GM23338 (cell line): ENCODE measurements at regions not wholly inside any gene's neighbourhood (a gene's known extent, or its start where the extent isn't known, plus 50 kb on each side); places are given as distances from the start of the nearest gene placed in this dataset.
"Not testable (repeated sequence)": the region's sequence is repeated elsewhere in the genome, so short reads cannot be mapped to it uniquely, and the experiment has no call there.

ENCODE experiments used
- ATAC-seq: fragments of 200-7000 bp; cut with Tn5 transposase; 3 replicates; pipeline ENCODE4 v1.9.1; 2020
- DNase-seq: peaks from one replicate; pipeline ENCODE4 v3.0.0-alpha.2; 2015; ENCODE audit warnings: low spot score
- H2AFZ ChIP-seq: fragments of 200-600 bp; sonication (generic); 2 replicates; pipeline ENCODE4 v1.8.0; 2016; ENCODE audit warnings: antibody characterized with exemption, mild to moderate bottlenecking, moderate library complexity
- H3F3A ChIP-seq: fragments of 200-600 bp; sonication (generic); replicated peaks from 2 replicates; pipeline ENCODE4 v1.8.0; 2017; ENCODE audit warnings: antibody characterized with exemption, mixed run types, low read depth
- H3K27ac ChIP-seq: fragments of 200-600 bp; sonication (generic); 2 replicates; pipeline ENCODE4 v1.6.1; 2016; ENCODE audit warnings: low read depth
- H3K27me3 ChIP-seq: fragments of 200-600 bp; sonication (generic); 2 replicates; pipeline ENCODE4 v1.8.0; 2016; ENCODE audit warnings: mild to moderate bottlenecking, mixed run types, moderate library complexity; ENCODE audit not compliant: insufficient read depth
- H3K36me3 ChIP-seq: fragments of 200-600 bp; sonication (generic); 2 replicates; pipeline ENCODE4 v1.8.0; 2016; ENCODE audit warnings: mild to moderate bottlenecking; ENCODE audit not compliant: insufficient read depth
- H3K4me1 ChIP-seq: fragments of 200-600 bp; sonication (generic); 2 replicates; pipeline ENCODE4 v1.8.0; 2016; ENCODE audit warnings: mild to moderate bottlenecking, moderate library complexity; ENCODE audit not compliant: insufficient read depth
- H3K4me2 ChIP-seq: fragments of 200-600 bp; sonication (generic); 2 replicates; pipeline ENCODE4 v1.7.1; 2017; ENCODE audit warnings: mixed run types
- H3K4me3 ChIP-seq: fragments of 200-600 bp; sonication (generic); 2 replicates; pipeline ENCODE4 v1.6.1; 2016; ENCODE audit warnings: mixed run types
- H3K79me2 ChIP-seq: fragments of 200-600 bp; sonication (generic); replicated peaks from 2 replicates; pipeline ENCODE4 v1.8.0; 2017; ENCODE audit warnings: mild to moderate bottlenecking; ENCODE audit not compliant: insufficient read depth
- H3K9me2 ChIP-seq: fragments of 200-600 bp; sonication (generic); 2 replicates; pipeline ENCODE4 v1.8.0; 2017; ENCODE audit not compliant: insufficient read depth
- H4K20me1 ChIP-seq: fragments of 200-600 bp; sonication (generic); replicated peaks from 2 replicates; pipeline ENCODE4 v1.8.0; 2017; ENCODE audit warnings: mild to moderate bottlenecking; ENCODE audit not compliant: insufficient read depth
- H3K27ac Mint-ChIP-seq: 2 replicates; pipeline ENCODE4 v1.8.0; 2020; ENCODE audit warnings: inconsistent platforms, mild to moderate bottlenecking, moderate library complexity, mixed read lengths
- H3K27me3 Mint-ChIP-seq: 3 replicates; pipeline ENCODE4 v1.8.0; 2022; ENCODE audit warnings: low read depth, mild to moderate bottlenecking, moderate library complexity, mixed read lengths, inconsistent platforms; ENCODE audit not compliant: insufficient read depth, poor library complexity
- H3K36me3 Mint-ChIP-seq: 3 replicates; pipeline ENCODE4 v1.8.0; 2021; ENCODE audit warnings: low read depth, mild to moderate bottlenecking, inconsistent platforms, moderate library complexity, mixed read lengths
- H3K4me1 Mint-ChIP-seq: 3 replicates; pipeline ENCODE4 v1.8.0; 2020; ENCODE audit warnings: mild to moderate bottlenecking, inconsistent platforms, mixed read lengths
- H3K4me3 Mint-ChIP-seq: 3 replicates; pipeline ENCODE4 v1.8.0; 2021; ENCODE audit warnings: moderate library complexity, mild to moderate bottlenecking, inconsistent platforms, mixed read lengths
- H3K9me3 Mint-ChIP-seq: 3 replicates; pipeline ENCODE4 v1.8.0; 2020; ENCODE audit warnings: moderate library complexity, mild to moderate bottlenecking, inconsistent platforms, mixed read lengths
- EZH2 ChIP-seq: fragments of 200-600 bp; sonication (generic); IDR thresholded peaks from one replicate; pipeline ENCODE4 v1.8.0; 2017; ENCODE audit warnings: antibody characterized with exemption, mild to moderate bottlenecking, low read depth; ENCODE audit not compliant: unreplicated experiment
- EZH2phosphoT487 ChIP-seq: fragments of 200-600 bp; sonication (generic); IDR thresholded peaks from one replicate; pipeline ENCODE4 v1.8.1; 2018; ENCODE audit warnings: antibody characterized with exemption; ENCODE audit not compliant: unreplicated experiment
- JUNB ChIP-seq: IDR thresholded peaks from one replicate; pipeline ENCODE4 v1.6.1; 2016; ENCODE audit warnings: antibody characterized with exemption; ENCODE audit not compliant: unreplicated experiment
- NANOG ChIP-seq: IDR thresholded peaks from 2 replicates; pipeline ENCODE4 v1.6.1; 2016; ENCODE audit warnings: antibody characterized with exemption, borderline replicate concordance
- POLR2AphosphoS5 ChIP-seq: IDR thresholded peaks from 2 replicates; pipeline ENCODE4 v1.6.1; 2016; ENCODE audit warnings: antibody characterized with exemption, low read depth
- STAT1 ChIP-seq: IDR thresholded peaks from one replicate; pipeline ENCODE4 v1.6.1; 2016; ENCODE audit warnings: antibody characterized with exemption; ENCODE audit not compliant: unreplicated experiment
- ZNF114 ChIP-seq: fragments of 250-450 bp; sonication (Bioruptor Pico); IDR thresholded peaks from 2 replicates; pipeline ENCODE4 v1.5.0; 2020; ENCODE audit warnings: mild to moderate bottlenecking, moderate library complexity
- ZNF331 ChIP-seq: fragments of 250-450 bp; sonication (Bioruptor Pico); IDR thresholded peaks from 2 replicates; pipeline ENCODE4 v1.5.0; 2020; ENCODE audit warnings: low read depth, mild to moderate bottlenecking, moderate library complexity
- TF ChIP-seq, protein P1 (sequence below): fragments of 250-450 bp; sonication (Bioruptor Pico); IDR thresholded peaks from 2 replicates; pipeline ENCODE4 v1.5.0; 2020; ENCODE audit warnings: mild to moderate bottlenecking, moderate library complexity
- TF ChIP-seq, protein P2 (sequence below): IDR thresholded peaks from 2 replicates; pipeline ENCODE4 v1.6.1; 2016; ENCODE audit warnings: antibody characterized with exemption
- TF ChIP-seq, protein P3 (sequence below): IDR thresholded peaks from one replicate; pipeline ENCODE4 v1.6.1; 2018; ENCODE audit warnings: antibody characterized with exemption; ENCODE audit not compliant: unreplicated experiment

DNA sequence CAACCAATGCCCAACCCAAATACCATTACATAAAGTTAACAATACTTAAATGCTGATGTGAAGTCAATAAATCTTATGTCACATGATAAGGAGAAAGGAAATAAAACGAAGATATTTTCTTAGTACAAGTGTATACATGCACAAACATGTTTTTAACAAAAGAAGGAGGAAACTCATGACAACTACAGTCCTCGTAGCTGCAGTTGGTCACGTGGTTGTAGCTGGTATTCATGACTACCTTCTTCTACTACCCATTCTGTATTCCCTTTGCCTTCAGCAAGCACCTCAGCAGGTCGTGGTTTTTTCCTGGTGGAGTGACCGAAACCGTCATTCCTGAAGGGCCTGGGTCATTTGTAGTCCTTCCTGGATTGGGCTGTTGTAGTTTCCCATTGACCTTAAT is 411.1 kb downstream of the RWDD3 start:
- H3K4me1 Mint-ChIP-seq, H3K36me3 ChIP-seq, H3K27ac ChIP-seq, H3F3A ChIP-seq, ATAC-seq, H3K9me3 Mint-ChIP-seq, H3K27me3 ChIP-seq, H3K36me3 Mint-ChIP-seq, H3K9me2 ChIP-seq, H3K4me3 ChIP-seq, H3K27ac Mint-ChIP-seq, H3K4me1 ChIP-seq, H3K4me3 Mint-ChIP-seq, H3K4me2 ChIP-seq, H2AFZ ChIP-seq, H3K79me2 ChIP-seq, DNase-seq, H4K20me1 ChIP-seq, H3K27me3 Mint-ChIP-seq: not testable (repeated sequence)

DNA sequence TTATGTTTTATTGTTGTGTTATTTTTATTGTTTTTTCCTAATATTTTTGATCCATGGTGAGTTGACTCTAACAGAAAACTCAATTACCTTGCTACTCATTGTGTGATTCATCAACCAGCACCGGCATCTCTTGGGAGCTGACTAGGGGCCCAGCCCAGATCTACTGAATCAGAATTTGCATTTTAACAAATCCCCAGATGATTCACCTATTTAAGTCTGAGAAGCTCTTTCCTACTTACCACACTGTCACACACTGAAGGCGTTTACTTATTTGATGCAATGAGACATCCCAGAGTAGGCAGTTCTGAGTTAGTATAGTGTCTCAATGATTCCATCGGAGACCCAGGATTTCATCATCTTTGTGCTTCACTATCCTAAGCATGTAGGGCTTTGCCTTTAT is 416.6 kb downstream of the RWDD3 start:
- H3K27me3 ChIP-seq: no peaks in the 10 kb centered on the region
- H2AFZ ChIP-seq: 0 out of 2 replicates have a peak overlapping the region, but pooled peaks have one; percentile 63
- ATAC-seq (no peak), DNase-seq (no peak)
- H3K4me1 Mint-ChIP-seq: peaks cover 5% of the 10 kb centered on the region; the same call in 2 of the 3 replicates
- no peaks in the 10 kb centered on the region for H3K36me3 Mint-ChIP-seq
- no peak overlapping the region for H3K4me2 ChIP-seq
- peaks cover 6% of the 10 kb centered on the region; the same call in 1 of the 2 replicates for H3K9me2 ChIP-seq
- H3F3A ChIP-seq: no peaks in the 10 kb centered on the region
- H3K27ac Mint-ChIP-seq: no peak overlapping the region
- no peak overlapping the region for H3K4me3 ChIP-seq
- H3K27me3 Mint-ChIP-seq: no peaks in the 10 kb centered on the region
- H3K4me3 Mint-ChIP-seq: no peak overlapping the region
- no peaks in the 10 kb centered on the region for H4K20me1 ChIP-seq
- no peaks in the 10 kb centered on the region for H3K4me1 ChIP-seq
- H3K36me3 ChIP-seq: no peaks in the 10 kb centered on the region
- peaks cover 7% of the 10 kb centered on the region; the same call in 1 of the 3 replicates for H3K9me3 Mint-ChIP-seq
- no peak overlapping the region for H3K27ac ChIP-seq
- H3K79me2 ChIP-seq: no peaks in the 10 kb centered on the region
- TF ChIP-seq, protein P1, sequence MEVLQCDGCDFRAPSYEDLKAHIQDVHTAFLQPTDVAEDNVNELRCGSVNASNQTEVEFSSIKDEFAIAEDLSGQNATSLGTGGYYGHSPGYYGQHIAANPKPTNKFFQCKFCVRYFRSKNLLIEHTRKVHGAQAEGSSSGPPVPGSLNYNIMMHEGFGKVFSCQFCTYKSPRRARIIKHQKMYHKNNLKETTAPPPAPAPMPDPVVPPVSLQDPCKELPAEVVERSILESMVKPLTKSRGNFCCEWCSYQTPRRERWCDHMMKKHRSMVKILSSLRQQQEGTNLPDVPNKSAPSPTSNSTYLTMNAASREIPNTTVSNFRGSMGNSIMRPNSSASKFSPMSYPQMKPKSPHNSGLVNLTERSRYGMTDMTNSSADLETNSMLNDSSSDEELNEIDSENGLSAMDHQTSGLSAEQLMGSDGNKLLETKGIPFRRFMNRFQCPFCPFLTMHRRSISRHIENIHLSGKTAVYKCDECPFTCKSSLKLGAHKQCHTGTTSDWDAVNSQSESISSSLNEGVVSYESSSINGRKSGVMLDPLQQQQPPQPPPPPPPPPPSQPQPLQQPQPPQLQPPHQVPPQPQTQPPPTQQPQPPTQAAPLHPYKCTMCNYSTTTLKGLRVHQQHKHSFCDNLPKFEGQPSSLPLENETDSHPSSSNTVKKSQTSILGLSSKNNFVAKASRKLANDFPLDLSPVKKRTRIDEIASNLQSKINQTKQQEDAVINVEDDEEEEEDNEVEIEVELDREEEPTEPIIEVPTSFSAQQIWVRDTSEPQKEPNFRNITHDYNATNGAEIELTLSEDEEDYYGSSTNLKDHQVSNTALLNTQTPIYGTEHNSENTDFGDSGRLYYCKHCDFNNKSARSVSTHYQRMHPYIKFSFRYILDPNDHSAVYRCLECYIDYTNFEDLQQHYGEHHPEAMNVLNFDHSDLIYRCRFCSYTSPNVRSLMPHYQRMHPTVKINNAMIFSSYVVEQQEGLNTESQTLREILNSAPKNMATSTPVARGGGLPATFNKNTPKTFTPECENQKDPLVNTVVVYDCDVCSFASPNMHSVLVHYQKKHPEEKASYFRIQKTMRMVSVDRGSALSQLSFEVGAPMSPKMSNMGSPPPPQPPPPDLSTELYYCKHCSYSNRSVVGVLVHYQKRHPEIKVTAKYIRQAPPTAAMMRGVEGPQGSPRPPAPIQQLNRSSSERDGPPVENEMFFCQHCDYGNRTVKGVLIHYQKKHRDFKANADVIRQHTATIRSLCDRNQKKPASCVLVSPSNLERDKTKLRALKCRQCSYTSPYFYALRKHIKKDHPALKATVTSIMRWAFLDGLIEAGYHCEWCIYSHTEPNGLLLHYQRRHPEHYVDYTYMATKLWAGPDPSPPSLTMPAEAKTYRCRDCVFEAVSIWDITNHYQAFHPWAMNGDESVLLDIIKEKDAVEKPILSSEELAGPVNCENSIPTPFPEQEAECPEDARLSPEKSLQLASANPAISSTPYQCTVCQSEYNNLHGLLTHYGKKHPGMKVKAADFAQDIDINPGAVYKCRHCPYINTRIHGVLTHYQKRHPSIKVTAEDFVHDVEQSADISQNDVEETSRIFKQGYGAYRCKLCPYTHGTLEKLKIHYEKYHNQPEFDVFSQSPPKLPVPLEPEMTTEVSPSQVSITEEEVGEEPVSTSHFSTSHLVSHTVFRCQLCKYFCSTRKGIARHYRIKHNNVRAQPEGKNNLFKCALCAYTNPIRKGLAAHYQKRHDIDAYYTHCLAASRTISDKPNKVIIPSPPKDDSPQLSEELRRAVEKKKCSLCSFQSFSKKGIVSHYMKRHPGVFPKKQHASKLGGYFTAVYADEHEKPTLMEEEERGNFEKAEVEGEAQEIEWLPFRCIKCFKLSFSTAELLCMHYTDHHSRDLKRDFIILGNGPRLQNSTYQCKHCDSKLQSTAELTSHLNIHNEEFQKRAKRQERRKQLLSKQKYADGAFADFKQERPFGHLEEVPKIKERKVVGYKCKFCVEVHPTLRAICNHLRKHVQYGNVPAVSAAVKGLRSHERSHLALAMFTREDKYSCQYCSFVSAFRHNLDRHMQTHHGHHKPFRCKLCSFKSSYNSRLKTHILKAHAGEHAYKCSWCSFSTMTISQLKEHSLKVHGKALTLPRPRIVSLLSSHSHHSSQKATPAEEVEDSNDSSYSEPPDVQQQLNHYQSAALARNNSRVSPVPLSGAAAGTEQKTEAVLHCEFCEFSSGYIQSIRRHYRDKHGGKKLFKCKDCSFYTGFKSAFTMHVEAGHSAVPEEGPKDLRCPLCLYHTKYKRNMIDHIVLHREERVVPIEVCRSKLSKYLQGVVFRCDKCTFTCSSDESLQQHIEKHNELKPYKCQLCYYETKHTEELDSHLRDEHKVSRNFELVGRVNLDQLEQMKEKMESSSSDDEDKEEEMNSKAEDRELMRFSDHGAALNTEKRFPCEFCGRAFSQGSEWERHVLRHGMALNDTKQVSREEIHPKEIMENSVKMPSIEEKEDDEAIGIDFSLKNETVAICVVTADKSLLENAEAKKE (CRISPR knock-in tag): no peak
- TF ChIP-seq EZH2 (no peak), STAT1 (no peak), EZH2phosphoT487 (no peak), NANOG (no peak), ZNF114 (CRISPR knock-in tag) (no peak), ZNF331 (no peak), JUNB (no peak), POLR2AphosphoS5 (no peak)
- TF ChIP-seq, protein P2, sequence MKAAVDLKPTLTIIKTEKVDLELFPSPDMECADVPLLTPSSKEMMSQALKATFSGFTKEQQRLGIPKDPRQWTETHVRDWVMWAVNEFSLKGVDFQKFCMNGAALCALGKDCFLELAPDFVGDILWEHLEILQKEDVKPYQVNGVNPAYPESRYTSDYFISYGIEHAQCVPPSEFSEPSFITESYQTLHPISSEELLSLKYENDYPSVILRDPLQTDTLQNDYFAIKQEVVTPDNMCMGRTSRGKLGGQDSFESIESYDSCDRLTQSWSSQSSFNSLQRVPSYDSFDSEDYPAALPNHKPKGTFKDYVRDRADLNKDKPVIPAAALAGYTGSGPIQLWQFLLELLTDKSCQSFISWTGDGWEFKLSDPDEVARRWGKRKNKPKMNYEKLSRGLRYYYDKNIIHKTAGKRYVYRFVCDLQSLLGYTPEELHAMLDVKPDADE: no peak
- TF ChIP-seq, protein P3, sequence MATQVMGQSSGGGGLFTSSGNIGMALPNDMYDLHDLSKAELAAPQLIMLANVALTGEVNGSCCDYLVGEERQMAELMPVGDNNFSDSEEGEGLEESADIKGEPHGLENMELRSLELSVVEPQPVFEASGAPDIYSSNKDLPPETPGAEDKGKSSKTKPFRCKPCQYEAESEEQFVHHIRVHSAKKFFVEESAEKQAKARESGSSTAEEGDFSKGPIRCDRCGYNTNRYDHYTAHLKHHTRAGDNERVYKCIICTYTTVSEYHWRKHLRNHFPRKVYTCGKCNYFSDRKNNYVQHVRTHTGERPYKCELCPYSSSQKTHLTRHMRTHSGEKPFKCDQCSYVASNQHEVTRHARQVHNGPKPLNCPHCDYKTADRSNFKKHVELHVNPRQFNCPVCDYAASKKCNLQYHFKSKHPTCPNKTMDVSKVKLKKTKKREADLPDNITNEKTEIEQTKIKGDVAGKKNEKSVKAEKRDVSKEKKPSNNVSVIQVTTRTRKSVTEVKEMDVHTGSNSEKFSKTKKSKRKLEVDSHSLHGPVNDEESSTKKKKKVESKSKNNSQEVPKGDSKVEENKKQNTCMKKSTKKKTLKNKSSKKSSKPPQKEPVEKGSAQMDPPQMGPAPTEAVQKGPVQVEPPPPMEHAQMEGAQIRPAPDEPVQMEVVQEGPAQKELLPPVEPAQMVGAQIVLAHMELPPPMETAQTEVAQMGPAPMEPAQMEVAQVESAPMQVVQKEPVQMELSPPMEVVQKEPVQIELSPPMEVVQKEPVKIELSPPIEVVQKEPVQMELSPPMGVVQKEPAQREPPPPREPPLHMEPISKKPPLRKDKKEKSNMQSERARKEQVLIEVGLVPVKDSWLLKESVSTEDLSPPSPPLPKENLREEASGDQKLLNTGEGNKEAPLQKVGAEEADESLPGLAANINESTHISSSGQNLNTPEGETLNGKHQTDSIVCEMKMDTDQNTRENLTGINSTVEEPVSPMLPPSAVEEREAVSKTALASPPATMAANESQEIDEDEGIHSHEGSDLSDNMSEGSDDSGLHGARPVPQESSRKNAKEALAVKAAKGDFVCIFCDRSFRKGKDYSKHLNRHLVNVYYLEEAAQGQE: no peak
